Mesenchymal stem cell (in vitro differentiated cells and primary cell): ENCODE measurements at regions not wholly inside any gene's neighbourhood (a gene's known extent, or its start where the extent isn't known, plus 50 kb on each side); places are given as distances from the start of the nearest gene placed in this dataset.

Experiments used
- DNase-seq: peaks from one replicate; pipeline ENCODE4 v3.0.0-alpha.2; 2013
- H2AFZ ChIP-seq: one replicate; pipeline ENCODE4 v1.6.1; 2013; ENCODE audit warnings: low read depth, mild to moderate bottlenecking, control low read depth, inconsistent platforms, low read length, moderate library complexity
- H2AK5ac ChIP-seq: 2 replicates; pipeline ENCODE4 v1.6.1; 2013; ENCODE audit warnings: low read length, moderate library complexity, mild to moderate bottlenecking, inconsistent platforms; ENCODE audit not compliant: severe bottlenecking
- H2BK120ac ChIP-seq: one replicate; pipeline ENCODE4 v1.6.1; 2013; ENCODE audit warnings: low read depth, mild to moderate bottlenecking, inconsistent platforms, low read length, moderate library complexity
- H2BK12ac ChIP-seq, 2 experiments: one replicate each; pipeline ENCODE4 v1.6.1; 2013; ENCODE audit warnings: inconsistent platforms in 2 of 2, low read length in 2 of 2, mild to moderate bottlenecking in 2 of 2, moderate library complexity in 2 of 2, control low read depth in 1 of 2
- H2BK15ac ChIP-seq: one replicate; pipeline ENCODE4 v1.6.1; 2013; ENCODE audit warnings: mild to moderate bottlenecking, low read depth, inconsistent platforms; ENCODE audit not compliant: poor library complexity, severe bottlenecking
- H2BK5ac ChIP-seq: 2 replicates; pipeline ENCODE4 v1.6.1; 2013; ENCODE audit warnings: low read depth, mild to moderate bottlenecking, low read length, control low read depth, inconsistent platforms; ENCODE audit not compliant: poor library complexity, severe bottlenecking
- H3K14ac ChIP-seq, 2 experiments: one replicate each; pipeline ENCODE4 v1.6.1; 2013; ENCODE audit warnings: inconsistent platforms in 2 of 2, low read length in 2 of 2, control low read depth in 1 of 2, mild to moderate bottlenecking in 1 of 2, moderate library complexity in 1 of 2
- H3K18ac ChIP-seq, 2 experiments: one replicate each; pipeline ENCODE4 v1.6.1; 2013; ENCODE audit warnings: inconsistent platforms in 2 of 2, low read length in 2 of 2, control low read depth in 1 of 2, low read depth in 1 of 2, mild to moderate bottlenecking in 1 of 2
- H3K23ac ChIP-seq, 2 experiments: one replicate each; pipeline ENCODE4 v1.6.1; 2013; ENCODE audit warnings: inconsistent platforms in 2 of 2, low read length in 2 of 2, mild to moderate bottlenecking in 2 of 2, moderate library complexity in 2 of 2, control low read depth in 1 of 2
- H3K27ac ChIP-seq: 2 replicates; pipeline ENCODE4 v1.5.1; 2013; ENCODE audit warnings: mild to moderate bottlenecking, moderate library complexity, low read length, control low read depth, inconsistent platforms; ENCODE audit not compliant: poor library complexity, severe bottlenecking
- H3K27me3 ChIP-seq, 2 experiments: 2 replicates each; pipeline versions ENCODE4 v1.6.1 to v1.7.0; 2013; ENCODE audit warnings: low read length in 2 of 2, mild to moderate bottlenecking in 2 of 2, moderate library complexity in 2 of 2, control low read depth in 1 of 2, inconsistent platforms in 1 of 2; ENCODE audit not compliant: control insufficient read depth in 1 of 2, insufficient read depth in 1 of 2
- H3K36me3 ChIP-seq, 2 experiments: 2 replicates each; pipeline versions ENCODE4 v1.6.1 to v1.7.0; 2013; ENCODE audit warnings: low read length in 2 of 2, control low read depth in 1 of 2, inconsistent platforms in 1 of 2, low read depth in 1 of 2, mild to moderate bottlenecking in 1 of 2; ENCODE audit not compliant: insufficient read depth in 2 of 2, control insufficient read depth in 1 of 2
- H3K4ac ChIP-seq, 2 experiments: one replicate each; pipeline ENCODE4 v1.6.1; 2013; ENCODE audit warnings: inconsistent platforms in 2 of 2, low read length in 2 of 2, mild to moderate bottlenecking in 2 of 2, moderate library complexity in 2 of 2, control low read depth in 1 of 2, low read depth in 1 of 2
- H3K4me1 ChIP-seq: 2 replicates; pipeline ENCODE4 v1.6.1; 2013; ENCODE audit warnings: low read depth, low read length, control low read depth; ENCODE audit not compliant: control insufficient read depth, insufficient read depth
- H3K4me2 ChIP-seq: 2 replicates; pipeline ENCODE4 v1.6.1; 2013; ENCODE audit warnings: low read length, mild to moderate bottlenecking, inconsistent platforms; ENCODE audit not compliant: poor library complexity, severe bottlenecking
- H3K4me3 ChIP-seq, 2 experiments: 2 replicates each; pipeline versions ENCODE4 v1.5.1 to v1.7.0; 2013; ENCODE audit warnings: low read length in 2 of 2, mild to moderate bottlenecking in 2 of 2, control low read depth in 1 of 2, low read depth in 1 of 2; ENCODE audit not compliant: insufficient read depth in 1 of 2
- H3K79me1 ChIP-seq: replicated peaks from 2 replicates; pipeline ENCODE4 v1.6.1; 2013; ENCODE audit warnings: mild to moderate bottlenecking, control low read depth, low read length, inconsistent platforms; ENCODE audit not compliant: poor library complexity, severe bottlenecking
- H3K9ac ChIP-seq: 2 replicates; pipeline ENCODE4 v1.7.0; 2013; ENCODE audit warnings: mild to moderate bottlenecking, low read length, moderate library complexity
- H3K9me3 ChIP-seq: 2 replicates; pipeline ENCODE4 v1.7.0; 2013; ENCODE audit warnings: mild to moderate bottlenecking, low read length; ENCODE audit not compliant: control insufficient read depth
- H4K8ac ChIP-seq: one replicate; pipeline ENCODE4 v1.6.1; 2013; ENCODE audit warnings: inconsistent platforms, mild to moderate bottlenecking, low read length, moderate library complexity
- H4K91ac ChIP-seq: one replicate; pipeline ENCODE4 v1.6.1; 2013; ENCODE audit warnings: mild to moderate bottlenecking, low read length, inconsistent platforms
- WGBS: methylation state at CpG from one replicate; pipeline ENCODE4 v1.1.7; 2013; ENCODE audit warnings: mixed read lengths; 5-methylcytosine and 5-hydroxymethylcytosine counted together

- no peak overlapping the region for H3K27ac ChIP-seq
- no peak overlapping the region for H3K9ac ChIP-seq
- DNase-seq = no peak
- H2BK5ac ChIP-seq = no peak overlapping the region
- H3K23ac ChIP-seq = no peak overlapping the region
- H3K18ac ChIP-seq = no peak overlapping the region
- H3K14ac ChIP-seq = no peak overlapping the region
- no peak overlapping the region for H4K91ac ChIP-seq
- no peak overlapping the region for H2BK120ac ChIP-seq
- no peak overlapping the region for H2AK5ac ChIP-seq
- H3K4ac ChIP-seq = no peak overlapping the region
- no peaks in the 10 kb centered on the region for H3K79me1 ChIP-seq
- H3K36me3 ChIP-seq = no peaks in the 10 kb centered on the region
- no peak overlapping the region for H3K4me3 ChIP-seq
- H2AFZ ChIP-seq = no peak overlapping the region
- H2BK12ac ChIP-seq = no peak overlapping the region
- peaks cover 10% of the 10 kb centered on the region for H3K4me1 ChIP-seq
- no peak overlapping the region for H4K8ac ChIP-seq
- no peak overlapping the region for H3K4me2 ChIP-seq
- H3K9me3 ChIP-seq = no peaks in the 10 kb centered on the region
- H3K27me3 ChIP-seq = peaks cover 22 to 24% of the 10 kb centered on the region in 2 experiments
- no peak overlapping the region for H2BK15ac ChIP-seq
- 71% methylated on average over 15 of the region's 15 CpGs for WGBS
Measured at GRCh38 chr9:95754533-95755420, 120.7 kb upstream of the ERCC6L2 start.

DNA sequence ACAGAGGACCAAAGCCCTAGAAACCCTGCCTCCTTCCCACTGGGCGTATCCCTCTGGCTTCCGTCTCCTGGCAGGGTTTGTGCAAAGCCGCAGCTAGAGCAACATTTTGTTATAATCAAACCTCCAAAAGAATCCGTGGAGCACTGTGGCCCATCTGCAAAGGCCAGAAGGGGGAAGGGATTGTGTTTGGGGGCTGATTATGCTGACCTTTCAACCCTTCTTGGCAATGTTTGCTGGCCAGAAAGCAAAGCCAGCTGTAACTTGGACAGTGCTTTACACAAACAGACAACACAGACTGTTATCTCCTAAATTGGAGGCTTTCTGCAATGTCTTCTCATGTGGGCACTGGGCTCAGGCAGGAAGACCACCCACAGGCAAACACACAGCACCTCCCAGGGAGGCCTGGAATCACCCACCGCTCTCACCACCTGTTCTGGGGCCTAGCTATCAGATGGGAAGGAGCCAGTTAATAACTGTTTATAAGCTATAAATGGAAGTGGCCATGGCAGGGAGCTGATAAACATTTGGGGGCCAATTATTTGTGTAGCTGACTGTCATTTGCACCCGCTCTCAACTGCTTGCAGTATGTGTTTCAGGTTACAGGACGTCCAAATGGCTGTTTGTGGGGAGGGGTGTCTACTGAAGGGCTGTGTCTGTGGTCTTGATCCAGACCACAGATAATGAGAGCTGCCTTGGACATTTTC lies 121.6 kb upstream of the ERCC6L2 start:
- Histone ChIP-seq H3K4me2 (no peak overlapping the region), H3K36me3 (no peaks in the 10 kb centered on the region), H3K14ac (no peak overlapping the region), H2BK12ac (peak overlapping the region in 1 of 2 experiments; percentile 45), H2BK120ac (no peak overlapping the region), H2AK5ac (no peak overlapping the region), H3K27ac (no peak overlapping the region), H3K79me1 (no peaks in the 10 kb centered on the region), H3K27me3 (peaks cover 24 to 25% of the 10 kb centered on the region in 2 experiments), H3K23ac (no peak overlapping the region), H2AFZ (no peak overlapping the region), H3K4ac (no peak overlapping the region), H4K91ac (peak overlapping the region; percentile 30), H3K4me3 (no peak overlapping the region), H3K9ac (no peak overlapping the region), H3K18ac (peak overlapping the region in 1 of 2 experiments; percentile 41), H4K8ac (no peak overlapping the region), H2BK15ac (peak overlapping the region; percentile 26), H2BK5ac (no peak overlapping the region), H3K4me1 (peaks cover 10% of the 10 kb centered on the region), H3K9me3 (no peaks in the 10 kb centered on the region)
- no peak for DNase-seq
- WGBS = 62% methylated on average over 4 of the region's 7 CpGs

GRCh38 chr9:95752129-95752731 lies 123.3 kb upstream of the ERCC6L2 start:
- DNase-seq = no peak
- Histone ChIP-seq H3K36me3 (no peaks in the 10 kb centered on the region), H2AFZ (no peak overlapping the region), H3K9ac (no peak overlapping the region), H3K14ac (no peak overlapping the region), H3K4me1 (peaks cover 10% of the 10 kb centered on the region), H3K23ac (no peak overlapping the region), H3K27me3 (peaks cover 24 to 25% of the 10 kb centered on the region in 2 experiments), H3K4me2 (peak overlapping the region; percentile 57), H2BK15ac (no peak overlapping the region), H3K4me3 (peak overlapping the region in 1 of 2 experiments; percentile 1), H3K18ac (peak overlapping the region; percentile 19 to 54), H4K91ac (no peak overlapping the region), H3K27ac (no peak overlapping the region), H3K9me3 (no peaks in the 10 kb centered on the region), H2BK12ac (no peak overlapping the region), H3K79me1 (no peaks in the 10 kb centered on the region), H3K4ac (no peak overlapping the region), H2BK5ac (no peak overlapping the region), H4K8ac (no peak overlapping the region), H2BK120ac (no peak overlapping the region), H2AK5ac (no peak overlapping the region)
- WGBS = 17% methylated on average over 41 of the region's 41 CpGs

DNA sequence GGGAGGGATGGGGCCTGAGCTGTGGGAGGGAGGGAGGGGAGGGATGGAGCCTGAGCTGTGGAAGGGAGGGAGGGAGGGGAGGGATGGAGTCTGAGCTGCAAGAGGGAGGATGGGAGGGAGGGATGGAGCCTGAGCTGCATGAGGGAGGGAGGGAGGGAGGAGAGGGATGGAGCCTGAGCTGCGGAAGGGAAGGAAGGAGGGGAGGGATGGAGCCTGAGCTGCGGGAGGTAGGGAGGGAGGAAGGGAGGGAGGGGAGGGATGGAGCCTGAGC lies 124.0 kb upstream of the ERCC6L2 start:
- Histone ChIP-seq H2BK120ac (no peak overlapping the region), H2BK12ac (no peak overlapping the region), H3K4ac (no peak overlapping the region), H3K4me3 (no peak overlapping the region), H3K14ac (no peak overlapping the region), H3K9me3 (no peaks in the 10 kb centered on the region), H2AK5ac (no peak overlapping the region), H3K36me3 (no peaks in the 10 kb centered on the region), H3K79me1 (no peaks in the 10 kb centered on the region), H3K23ac (no peak overlapping the region), H3K27ac (no peak overlapping the region), H4K8ac (no peak overlapping the region), H3K9ac (no peak overlapping the region), H3K18ac (no peak overlapping the region), H3K4me2 (no peak overlapping the region), H2BK15ac (no peak overlapping the region), H2AFZ (no peak overlapping the region), H3K4me1 (peaks cover 10% of the 10 kb centered on the region), H4K91ac (no peak overlapping the region), H3K27me3 (peaks cover 24 to 25% of the 10 kb centered on the region in 2 experiments), H2BK5ac (no peak overlapping the region)
- WGBS = 79% methylated on average over 2 of the region's 2 CpGs
- no peak for DNase-seq
